Ovary (tissue), 7 donors: ENCODE measurements at regions not wholly inside any gene's neighbourhood (a gene's known extent, or its start where the extent isn't known, plus 50 kb on each side); places are given as distances from the start of the nearest gene placed in this dataset.
A peak's percentile ranks its signal among the peaks of the same experiment; 100 is the strongest.
"Not testable (repeated sequence)": the region's sequence is repeated elsewhere in the genome, so short reads cannot be mapped to it uniquely, and the experiment has no call there.

Experiments
- DNase-seq, 5 donors: peaks; one replicate each; pipeline ENCODE4 v3.0.0-alpha.2; 2019 to 2020
- H3K27ac ChIP-seq, 2 donors: fragments of 200-600 bp; one replicate each; pipeline versions ENCODE4 v1.5.1 to v1.8.0; 2019 to 2022
- H3K27me3 ChIP-seq: fragments of 200-600 bp; one replicate; pipeline ENCODE4 v1.8.0; 2022
- H3K36me3 ChIP-seq: fragments of 200-600 bp; sonication (generic); one replicate; pipeline ENCODE4 v1.5.1; 2019
- H3K4me1 ChIP-seq: one replicate; pipeline ENCODE4 v1.8.1; 2013; ENCODE audit warnings: mild to moderate bottlenecking, moderate library complexity; ENCODE audit not compliant: insufficient read depth
- H3K4me3 ChIP-seq: fragments of 200-600 bp; sonication (generic); one replicate; pipeline ENCODE4 v1.5.1; 2017
- H3K9me3 ChIP-seq, 2 donors: fragments of 200-600 bp in 1 of 2; sonication (generic) in 1 of 2; one replicate each; pipeline versions ENCODE4 v1.5.1 to v1.8.1; 2013 to 2019; ENCODE audit warnings: mild to moderate bottlenecking in 1 of 2, moderate library complexity in 1 of 2
- CTCF ChIP-seq, 3 donors: fragments of 450-650 bp in 2 of 3; fragments of 200-600 bp in 1 of 3; IDR thresholded peaks; one replicate each; pipeline versions ENCODE4 v1.5.1 to v1.8.0; 2016 to 2022; ENCODE audit warnings: antibody characterized with exemption in 3 of 3, mild to moderate bottlenecking in 1 of 3
- EP300 ChIP-seq: sonication (generic); formaldehyde crosslinking; IDR thresholded peaks from one replicate; pipeline ENCODE4 v1.6.1; 2017; ENCODE audit warnings: antibody characterized with exemption
- POLR2A ChIP-seq: fragments of 450-650 bp; IDR thresholded peaks from one replicate; pipeline ENCODE4 v1.6.1; 2017; ENCODE audit warnings: antibody characterized with exemption, mild to moderate bottlenecking, moderate library complexity
- WGBS, 3 donors: extraction: QIAGEN DNeasy Blood & Tissue Kit in 1 of 3; methylation state at CpG; one replicate each; pipeline versions ENCODE4 v1.1.5 to v1.1.7; 2013 to 2017; 5-methylcytosine and 5-hydroxymethylcytosine counted together
- intact Hi-C, 4 donors: fragments of 100-400 bp; cut with DNase I; formaldehyde crosslinking; loops; one replicate each; pipeline versions ENCODE4 v1.11.0 to v1.15.1; 2022 to 2023
- donor health status: DM: no; HTN: no; CAD: no; lungs with moderate emphysema.
- donor health status: DM: no; HTN: no; CAD: no.
- donor health status: Bipolar disorder and iron deficiency.
- donor health status: DM: no; HTN: no; CAD: no.
- donor health status: DM: yes; HTN: yes; CAD: no.

- Histone ChIP-seq H3K27ac (no peak overlapping the region), H3K4me1 (peaks cover under 1% of the 10 kb centered on the region), H3K9me3 (no peaks in the 10 kb centered on the region), H3K36me3 (no peaks in the 10 kb centered on the region), H3K4me3 (no peak overlapping the region), H3K27me3 (no peaks in the 10 kb centered on the region)
- intact Hi-C loops = no loop called here
- 22 to 35% (median 33%) methylated on average over 1 of the region's 1 CpG for WGBS, 3 donors
- no peak for DNase-seq
- TF ChIP-seq POLR2A (no peak), EP300 (no peak), CTCF (IDR thresholded peaks at IDR 0.05) (no peak)
These were observed 61.0 kb upstream of the FER start for GRCh38 chr5:108686676-108687075.

- H3K27ac ChIP-seq, H3K36me3 ChIP-seq, intact Hi-C loops, DNase-seq, H3K27me3 ChIP-seq, H3K4me3 ChIP-seq, H3K9me3 ChIP-seq, H3K4me1 ChIP-seq: not testable (repeated sequence)
- WGBS, 3 donors = 78 to 83% (median 79%) methylated on average over 18 to 19 of the region's 19 CpGs
These were observed 62.1 kb upstream of the FER start for GRCh38 chr5:108685448-108686216.

GRCh38 chr5:108681079-108681921 lies 66.4 kb upstream of the FER start:
- H3K4me3 ChIP-seq = no peak overlapping the region
- H3K27me3 ChIP-seq = no peaks in the 10 kb centered on the region
- H3K27ac ChIP-seq = no peak overlapping the region
- 9 to 21% (median 12%) methylated on average over 5 of the region's 5 CpGs for WGBS, 3 donors
- peaks cover 2% of the 10 kb centered on the region for H3K4me1 ChIP-seq
- intact Hi-C loops = no loop called here
- no peaks in the 10 kb centered on the region for H3K36me3 ChIP-seq
- no peaks in the 10 kb centered on the region for H3K9me3 ChIP-seq
- peak in 1 of 5 donors; percentile 39 for DNase-seq
- TF ChIP-seq CTCF (IDR thresholded peaks at IDR 0.05) = peak; percentile 45 to 69 (median 63)
- TF ChIP-seq POLR2A = no peak

- intact Hi-C loops = no loop called here
- 91 to 94% (median 92%) methylated on average over 4 of the region's 4 CpGs for WGBS, 3 donors
- DNase-seq = no peak
- Histone ChIP-seq H3K27me3 (no peaks in the 10 kb centered on the region), H3K36me3 (no peaks in the 10 kb centered on the region), H3K4me3 (no peak overlapping the region), H3K9me3 (no peaks in the 10 kb centered on the region), H3K27ac (no peak overlapping the region), H3K4me1 (peaks cover 2% of the 10 kb centered on the region)
- TF ChIP-seq CTCF (IDR thresholded peaks at IDR 0.05) (no peak), EP300 (no peak), POLR2A (no peak)
These were observed 69.6 kb upstream of the FER start for GRCh38 chr5:108678091-108678490.

GRCh38 chr5:108675736-108676135 lies 72.0 kb upstream of the FER start:
- WGBS, 3 donors = 95 to 99% (median 97%) methylated on average over 5 of the region's 5 CpGs
- Histone ChIP-seq H3K27me3 (no peaks in the 10 kb centered on the region), H3K27ac (no peak overlapping the region), H3K9me3 (no peaks in the 10 kb centered on the region), H3K36me3 (no peaks in the 10 kb centered on the region), H3K4me3 (no peak overlapping the region), H3K4me1 (no peaks in the 10 kb centered on the region)
- TF ChIP-seq POLR2A (no peak), CTCF (IDR thresholded peaks at IDR 0.05) (no peak), EP300 (no peak)
- intact Hi-C loops = no loop called here
- DNase-seq = no peak
